ENCODE measurements at regions not wholly inside any gene's neighbourhood (a gene's known extent, or its start where the extent isn't known, plus 50 kb on each side); places are given as distances from the start of the nearest gene placed in this dataset.
A peak's percentile ranks its signal among the peaks of the same experiment; 100 is the strongest.

GRCh38 chrX:9310616-9311015 lies 154.2 kb upstream of the TBL1X start:
- Histone ChIP-seq H3K36me3 (ENCODE audit: insufficient read depth) (no peaks in the 10 kb centered on the region), H3K27ac (no peak overlapping the region), H4K20me1 (ENCODE audit: insufficient read depth) (no peaks in the 10 kb centered on the region), H3K79me2 (ENCODE audit: insufficient read depth, low read depth) (no peaks in the 10 kb centered on the region), H2AFZ (ENCODE audit: low read depth) (no peak overlapping the region), H3K9ac (no peak overlapping the region), H3K4me1 (ENCODE audit: low read depth, poor library complexity, severe bottlenecking) (no peaks in the 10 kb centered on the region), H3K4me3 (IDR thresholded peaks at IDR 0.05; ENCODE audit: insufficient read depth, low read depth, low read length) (no peak overlapping the region), H3K27me3 (ENCODE audit: insufficient read depth, low read depth) (no peaks in the 10 kb centered on the region), H3K4me2 (no peak overlapping the region)
- TF ChIP-seq CTCF (conservative IDR thresholded peaks at IDR 0.05; ENCODE audit: low read depth, low read length): no peak

DNA sequence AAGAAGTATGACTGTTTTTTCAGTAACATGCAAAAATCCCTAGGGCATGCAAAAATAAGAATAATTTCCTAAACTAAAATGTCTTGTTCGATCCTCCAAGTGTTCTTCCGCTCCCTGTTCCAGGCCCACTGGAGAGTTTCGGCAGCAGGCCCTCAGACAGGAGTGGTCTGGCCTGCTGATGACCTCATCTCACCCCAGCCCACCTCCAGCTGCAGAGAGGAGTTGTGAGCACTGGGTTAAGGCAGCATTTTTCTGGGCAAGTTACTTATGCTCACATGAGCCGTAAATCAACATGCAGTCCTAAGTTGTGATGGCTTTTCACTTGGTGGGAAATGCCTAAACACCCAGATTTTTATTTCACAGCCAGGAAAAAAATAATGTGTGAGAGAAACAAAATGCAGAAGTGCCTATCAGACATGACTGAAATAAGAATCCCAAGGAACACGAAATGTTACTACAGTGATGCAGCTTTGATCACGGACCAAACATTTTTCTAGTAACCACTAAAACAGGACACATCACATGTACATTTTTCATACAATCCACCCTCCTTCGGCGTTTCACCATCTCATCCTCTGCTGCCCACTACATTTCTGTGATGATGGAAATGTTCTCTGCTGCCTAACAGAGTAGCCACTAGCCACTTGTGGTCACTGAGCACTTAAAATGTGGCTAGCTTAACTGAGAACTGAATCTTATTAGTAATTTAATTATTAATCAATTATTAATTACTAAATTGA lies 153.3 kb upstream of the TBL1X start:
- Histone ChIP-seq H3K27me3 (ENCODE audit: insufficient read depth, low read depth) (no peaks in the 10 kb centered on the region), H3K9ac (no peak overlapping the region), H2AFZ (ENCODE audit: low read depth) (no peak overlapping the region), H3K27ac (no peak overlapping the region), H3K36me3 (ENCODE audit: insufficient read depth) (no peaks in the 10 kb centered on the region), H3K4me2 (no peak overlapping the region), H4K20me1 (ENCODE audit: insufficient read depth) (no peaks in the 10 kb centered on the region), H3K79me2 (ENCODE audit: insufficient read depth, low read depth) (no peaks in the 10 kb centered on the region), H3K4me1 (ENCODE audit: low read depth, poor library complexity, severe bottlenecking) (no peaks in the 10 kb centered on the region), H3K4me3 (IDR thresholded peaks at IDR 0.05; ENCODE audit: insufficient read depth, low read depth, low read length) (no peak overlapping the region)
- TF ChIP-seq CTCF (conservative IDR thresholded peaks at IDR 0.05; ENCODE audit: low read depth, low read length): no peak

GRCh38 chrX:9312922-9313867 lies 151.7 kb upstream of the TBL1X start:
- Histone ChIP-seq H3K9ac (no peak overlapping the region), H3K4me2 (no peak overlapping the region), H4K20me1 (ENCODE audit: insufficient read depth) (no peaks in the 10 kb centered on the region), H3K4me3 (IDR thresholded peaks at IDR 0.05; ENCODE audit: insufficient read depth, low read depth, low read length) (no peak overlapping the region), H3K4me1 (ENCODE audit: low read depth, poor library complexity, severe bottlenecking) (no peaks in the 10 kb centered on the region), H2AFZ (ENCODE audit: low read depth) (peak overlapping the region; percentile 30; the same call in 1 of the 2 replicates), H3K79me2 (ENCODE audit: insufficient read depth, low read depth) (no peaks in the 10 kb centered on the region), H3K27ac (no peak overlapping the region), H3K36me3 (ENCODE audit: insufficient read depth) (no peaks in the 10 kb centered on the region), H3K27me3 (ENCODE audit: insufficient read depth, low read depth) (no peaks in the 10 kb centered on the region)
- TF ChIP-seq CTCF (conservative IDR thresholded peaks at IDR 0.05; ENCODE audit: low read depth, low read length): peak; percentile 90

DNA sequence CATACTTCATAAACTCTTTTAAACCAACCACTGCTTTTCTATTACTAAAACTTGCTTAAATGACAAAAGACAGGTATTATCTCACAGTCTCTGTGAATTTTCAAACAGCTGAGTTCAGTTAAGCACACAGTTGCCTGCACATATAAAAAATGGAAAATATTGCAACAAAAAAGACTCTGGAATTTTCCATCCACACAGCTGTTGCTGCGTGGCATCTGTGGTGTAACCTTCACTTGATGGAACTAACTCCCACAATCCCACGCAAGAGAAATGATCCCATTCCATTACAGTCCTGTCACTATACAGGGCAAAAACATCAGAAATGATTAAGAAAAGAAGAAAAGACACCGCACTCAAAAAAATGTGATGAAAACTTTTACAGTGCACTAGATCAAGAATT lies 149.8 kb upstream of the TBL1X start:
- no peak overlapping the region for H3K4me3 ChIP-seq (IDR thresholded peaks at IDR 0.05; ENCODE audit: insufficient read depth, low read depth, low read length)
- no peak overlapping the region for H3K9ac ChIP-seq
- H3K27ac ChIP-seq: no peak overlapping the region
- no peak overlapping the region for H3K4me2 ChIP-seq
- H3K36me3 ChIP-seq (ENCODE audit: insufficient read depth): no peaks in the 10 kb centered on the region
- no peaks in the 10 kb centered on the region for H4K20me1 ChIP-seq (ENCODE audit: insufficient read depth)
- no peaks in the 10 kb centered on the region for H3K27me3 ChIP-seq (ENCODE audit: insufficient read depth, low read depth)
- no peak for TF ChIP-seq CTCF (conservative IDR thresholded peaks at IDR 0.05; ENCODE audit: low read depth, low read length)
- no peaks in the 10 kb centered on the region for H3K79me2 ChIP-seq (ENCODE audit: insufficient read depth, low read depth)
- H2AFZ ChIP-seq (ENCODE audit: low read depth): no peak overlapping the region
- H3K4me1 ChIP-seq (ENCODE audit: low read depth, poor library complexity, severe bottlenecking): no peaks in the 10 kb centered on the region
